ENCODE measurements at regions not wholly inside any gene's neighbourhood (a gene's known extent, or its start where the extent isn't known, plus 50 kb on each side); places are given as distances from the start of the nearest gene placed in this dataset.

GRCh38 chr12:13503094-13503835 is 306.7 kb downstream of the EMP1 start:
- DNase-seq (ENCODE audit: low spot score), result no peak

- no peak for DNase-seq (ENCODE audit: low spot score)
These were observed 302.5 kb downstream of the EMP1 start for GRCh38 chr12:13499008-13499407.

- no peak for DNase-seq (ENCODE audit: low spot score)
These were observed 299.6 kb downstream of the EMP1 start for GRCh38 chr12:13496111-13496510.

GRCh38 chr12:13489246-13489645 is 292.7 kb downstream of the EMP1 start:
- no peak for DNase-seq (ENCODE audit: low spot score)

- peak; percentile 84 for DNase-seq (ENCODE audit: low spot score)
These were observed 290.8 kb downstream of the EMP1 start for GRCh38 chr12:13487326-13487725.

GRCh38 chr12:13486794-13487193 is 290.3 kb downstream of the EMP1 start:
- DNase-seq (ENCODE audit: low spot score), result no peak

DNA sequence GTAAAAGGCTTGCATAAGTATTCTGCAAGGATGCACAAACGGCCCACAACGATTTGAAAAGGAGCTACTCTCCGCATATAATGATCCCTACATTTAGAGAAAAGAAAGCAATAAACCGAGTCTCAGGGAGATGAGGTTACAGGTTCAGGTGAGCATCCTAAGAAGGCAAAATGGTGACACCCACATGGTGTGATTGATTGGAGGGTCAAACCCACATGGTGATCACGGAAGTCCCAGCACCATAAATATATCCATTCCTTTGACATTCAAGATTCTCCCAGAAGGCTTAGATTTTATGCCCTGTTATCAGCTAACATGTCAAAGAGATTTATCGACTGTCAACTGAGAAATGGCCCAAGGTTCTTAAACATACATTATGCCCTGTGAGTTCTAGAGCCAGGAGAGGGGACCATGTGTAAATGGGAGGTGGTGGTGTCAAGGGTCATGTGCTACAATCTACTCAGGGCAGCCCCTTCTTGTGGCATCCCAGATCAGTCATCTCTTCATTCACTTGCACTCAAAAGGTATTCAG is 282.2 kb downstream of the EMP1 start:
- no peak for DNase-seq (ENCODE audit: low spot score)

- no peak for DNase-seq (ENCODE audit: low spot score)
These were observed 277.9 kb downstream of the EMP1 start for GRCh38 chr12:13474381-13474780.

DNA sequence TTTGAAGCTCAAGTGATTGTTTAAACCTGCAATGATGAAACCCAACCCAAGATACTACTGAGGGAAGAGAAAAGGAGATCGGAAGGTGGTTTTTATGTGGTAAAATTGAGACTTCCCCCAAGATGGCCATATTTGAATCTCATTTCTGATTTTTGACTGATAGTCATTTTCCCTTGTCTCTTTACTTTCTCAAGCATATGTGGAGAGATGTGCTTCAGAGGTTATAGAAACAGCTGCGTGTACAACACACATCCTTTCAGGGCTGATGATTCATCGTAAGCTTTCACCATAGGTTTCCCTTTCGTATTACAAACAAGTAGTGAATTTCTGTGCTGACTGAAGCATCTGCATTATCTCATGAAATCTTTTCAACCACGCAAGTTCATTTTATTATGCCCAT is 276.2 kb downstream of the EMP1 start:
- no peak for DNase-seq (ENCODE audit: low spot score)

DNA sequence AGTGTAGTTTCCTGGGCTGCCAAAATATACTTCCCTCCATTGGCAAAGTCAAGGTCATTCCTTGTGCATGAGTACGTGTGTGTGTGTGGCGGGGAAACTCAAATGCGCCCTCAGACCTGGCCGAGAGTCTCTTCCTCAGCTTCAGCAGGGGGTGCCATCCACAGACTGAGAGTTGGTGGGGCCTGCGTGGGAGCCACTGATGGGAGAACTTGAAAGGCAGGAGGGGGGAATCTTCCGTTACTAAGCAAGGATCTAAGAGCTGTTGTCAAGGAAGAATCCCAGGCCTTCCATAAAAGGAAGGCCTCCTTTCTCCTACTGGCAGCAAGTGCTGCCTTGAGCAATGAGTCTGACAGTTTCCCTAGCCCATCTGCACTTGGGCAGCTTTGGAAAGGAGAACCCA is 274.9 kb downstream of the EMP1 start:
- no peak for DNase-seq (ENCODE audit: low spot score)

DNA sequence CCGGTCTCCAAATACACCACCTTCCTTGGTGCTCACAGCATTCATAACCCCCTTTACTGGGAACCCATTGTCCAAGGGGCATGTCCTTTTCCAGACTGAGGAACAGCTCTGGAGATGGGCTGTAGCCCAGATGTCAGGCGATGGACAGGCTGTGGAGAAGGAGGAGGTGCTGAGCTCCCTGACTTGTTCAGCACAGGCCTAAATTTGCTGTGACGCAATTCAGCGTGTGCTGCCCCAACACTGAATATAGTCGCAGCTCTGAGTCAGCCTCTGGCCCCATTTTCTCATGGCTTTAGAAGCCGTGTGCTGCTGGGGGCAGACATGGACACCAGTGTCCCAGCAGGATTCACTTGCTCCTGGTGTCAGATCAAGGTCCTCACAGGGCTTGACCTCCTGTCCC is 269.1 kb downstream of the EMP1 start:
- DNase-seq (ENCODE audit: low spot score), result no peak

GRCh38 chr12:13463189-13463588 is 266.7 kb downstream of the EMP1 start:
- no peak for DNase-seq (ENCODE audit: low spot score)

DNA sequence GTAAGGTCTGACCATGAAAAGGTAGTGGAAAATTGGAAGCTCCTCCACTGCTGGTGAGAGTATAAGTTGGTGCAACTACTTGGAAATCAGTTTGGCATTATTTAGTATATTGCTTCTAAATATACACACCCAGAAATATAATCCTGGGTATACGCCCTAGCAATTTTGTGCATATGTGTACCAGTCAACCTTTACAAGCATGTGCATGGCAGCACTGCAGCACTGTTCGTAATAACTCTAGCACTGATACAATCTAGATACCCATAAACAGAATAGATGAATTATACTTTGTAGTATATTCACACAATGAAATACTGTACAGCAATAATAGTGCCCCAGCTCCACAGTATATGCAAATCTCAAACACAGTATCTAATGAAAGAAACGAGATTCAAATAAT is 265.9 kb downstream of the EMP1 start:
- no peak for DNase-seq (ENCODE audit: low spot score)

DNA sequence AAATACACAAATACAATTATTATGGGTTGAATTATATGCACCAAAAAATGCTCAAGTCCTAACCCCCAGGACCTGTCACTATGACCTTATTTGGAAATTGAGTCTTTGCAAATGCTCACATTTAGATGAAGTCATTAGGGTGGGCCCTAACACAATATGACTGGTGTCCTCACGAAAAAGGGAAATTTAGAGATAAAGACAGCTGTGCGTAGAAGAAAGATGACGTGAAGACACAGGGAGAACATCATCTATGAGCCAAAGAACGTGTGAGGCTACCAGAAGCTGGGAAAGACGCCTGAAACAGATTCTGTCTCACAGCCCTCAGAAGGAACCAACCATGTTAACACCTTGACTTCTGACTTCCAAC is 259.2 kb downstream of the EMP1 start:
- DNase-seq (ENCODE audit: low spot score), result no peak

DNA sequence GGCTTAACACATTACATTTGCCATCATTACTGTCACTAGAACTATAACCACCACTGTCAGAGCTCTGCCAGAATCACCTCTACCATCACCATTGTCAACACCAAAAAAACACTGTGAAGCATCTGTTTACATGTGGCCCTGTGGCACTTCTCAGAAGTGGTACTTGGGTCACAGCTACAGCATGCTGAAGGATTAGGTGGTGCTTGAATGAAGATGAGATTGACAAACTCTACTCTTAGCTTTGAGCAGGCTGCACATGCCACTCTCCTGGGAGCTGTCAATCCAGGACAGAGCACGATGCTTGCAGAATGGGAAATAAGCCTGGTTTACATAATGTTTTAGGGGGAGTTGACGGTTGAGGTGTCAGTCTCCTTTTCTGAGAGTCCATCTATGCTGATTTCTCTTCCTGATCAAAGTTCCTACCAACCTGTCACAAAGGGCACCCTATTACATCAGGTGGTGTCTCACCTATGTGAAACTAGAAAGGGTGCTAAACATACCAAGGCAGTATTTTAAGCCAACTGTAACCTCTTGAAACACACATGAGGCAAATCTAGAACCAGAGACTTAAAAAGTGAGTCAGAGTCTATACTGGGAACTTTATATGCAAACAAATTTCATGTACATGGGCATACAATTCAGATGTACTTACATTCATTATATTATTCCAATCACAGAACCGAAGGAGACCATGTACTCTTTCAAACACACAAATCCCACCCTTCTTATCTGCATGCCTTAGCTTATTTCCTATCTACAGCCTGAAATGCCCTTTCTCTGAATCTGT is 258.7 kb downstream of the EMP1 start:
- DNase-seq (ENCODE audit: low spot score), result no peak

DNA sequence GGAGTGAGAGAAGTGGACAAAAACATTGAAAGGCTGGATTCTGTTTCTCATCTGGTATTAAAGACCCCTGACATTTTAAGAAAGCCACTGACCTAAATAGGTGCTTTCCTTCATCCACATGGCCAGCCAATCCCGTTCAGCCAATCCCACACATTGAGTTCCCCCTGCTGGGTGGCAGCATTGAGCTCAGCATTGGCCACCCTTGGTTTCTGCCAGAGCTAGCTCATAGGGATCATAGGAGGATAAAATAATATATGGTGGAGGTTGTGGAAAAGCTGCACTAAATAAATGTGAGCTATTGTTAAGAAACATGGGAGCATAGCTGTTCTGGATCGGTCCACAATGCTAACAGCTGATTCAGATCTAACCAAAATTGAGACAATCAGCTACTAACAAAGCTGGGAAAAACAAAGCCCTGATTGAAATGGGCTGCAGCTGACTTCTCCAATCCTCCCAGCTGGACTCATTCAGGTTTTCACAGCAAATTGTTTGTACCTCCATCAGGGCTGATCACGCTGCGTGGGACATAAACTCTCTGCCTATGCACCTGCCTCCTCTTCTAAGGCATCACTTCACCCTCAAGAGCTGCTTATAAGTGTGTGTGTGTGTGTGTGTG is 256.5 kb downstream of the EMP1 start:
- no peak for DNase-seq (ENCODE audit: low spot score)

GRCh38 chr12:13451776-13452175 is 255.2 kb downstream of the EMP1 start:
- no peak for DNase-seq (ENCODE audit: low spot score)

DNA sequence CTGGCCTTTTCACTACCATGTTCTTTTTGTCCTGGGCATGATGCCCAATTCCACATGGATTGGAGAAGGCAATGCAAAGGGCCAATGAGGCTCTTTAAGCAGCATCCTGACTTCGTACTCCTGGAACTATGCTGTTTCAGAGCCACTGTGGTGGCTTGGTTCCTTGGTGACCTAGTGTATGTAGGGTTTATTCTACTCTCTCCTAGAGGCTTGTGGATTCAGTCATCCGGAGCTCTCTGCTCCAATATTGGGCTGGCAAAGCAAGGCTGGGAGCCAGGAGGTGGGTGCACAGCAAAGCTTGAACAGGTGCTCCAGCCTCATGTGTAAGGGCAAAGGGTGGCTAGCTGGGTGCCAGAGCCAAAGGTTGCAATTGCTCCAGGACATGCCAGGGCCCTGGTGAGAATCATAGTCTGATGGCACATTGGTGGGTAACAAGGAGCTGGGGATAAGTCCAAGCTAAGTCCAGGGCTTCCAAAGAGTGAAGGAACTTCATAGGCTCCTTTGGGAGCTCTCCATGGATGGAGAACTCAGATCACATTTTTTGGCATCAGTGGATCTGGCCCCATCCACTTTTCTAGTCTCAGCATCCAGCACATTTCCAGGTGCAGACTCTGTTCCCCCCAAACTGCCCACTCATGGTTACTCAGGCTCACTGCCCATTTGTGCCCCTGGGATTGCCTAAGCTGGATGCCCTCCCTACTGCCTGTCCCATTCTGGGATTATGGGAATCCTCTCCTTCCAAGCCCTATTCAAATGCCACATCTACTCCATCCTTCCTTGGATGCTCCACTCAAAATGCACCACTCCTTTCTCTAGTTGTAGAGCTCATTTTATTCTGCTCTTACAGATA is 253.9 kb downstream of the EMP1 start:
- no peak for DNase-seq (ENCODE audit: low spot score)

- no peak for DNase-seq (ENCODE audit: low spot score)
These were observed 247.6 kb downstream of the EMP1 start for GRCh38 chr12:13444076-13444475.

- DNase-seq (ENCODE audit: low spot score), result no peak
These were observed 247.0 kb downstream of the EMP1 start for GRCh38 chr12:13443498-13443897.

DNA sequence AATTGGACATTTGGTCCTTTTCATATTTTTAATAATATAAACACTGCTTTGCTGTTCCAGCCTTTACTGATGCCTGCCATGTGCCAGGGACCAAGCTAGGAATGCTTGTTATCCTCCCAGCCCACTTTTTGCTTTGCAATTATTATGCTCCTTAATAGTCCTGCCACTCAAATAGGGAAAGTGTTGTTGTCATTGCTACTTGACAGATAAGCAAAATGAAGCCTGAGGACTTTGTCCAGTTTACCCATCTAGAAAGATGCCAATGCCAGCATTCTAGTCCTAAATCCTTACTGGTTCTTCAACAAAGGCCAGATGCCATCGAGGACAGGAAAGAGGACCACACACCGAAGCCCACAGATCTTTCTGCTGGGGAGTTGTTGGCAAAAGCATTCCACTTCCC is 246.5 kb downstream of the EMP1 start:
- no peak for DNase-seq (ENCODE audit: low spot score)

- DNase-seq (ENCODE audit: low spot score), result no peak
These were observed 245.9 kb downstream of the EMP1 start for GRCh38 chr12:13442457-13442856.
